B cell (primary cell): ENCODE measurements at regions not wholly inside any gene's neighbourhood (a gene's known extent, or its start where the extent isn't known, plus 50 kb on each side); places are given as distances from the start of the nearest gene placed in this dataset.

ENCODE experiments used
- ATAC-seq: fragments of 200-7000 bp; cut with Tn5 transposase; one replicate; pipeline ENCODE4 v1.10.0; 2021; ENCODE audit warnings: low read depth, mild to moderate bottlenecking, moderate number of reproducible peaks, moderate library complexity
- CTCF ChIA-PET: fragments of 350-600 bp; sonication (Branson Sonifier 250); formaldehyde crosslinking; loops from one replicate; lab custom pipeline; 2021; ENCODE audit warnings: antibody characterized with exemption, inconsistent platforms; lab: Charles Lee
- POLR2A ChIA-PET: fragments of 350-600 bp; sonication (Branson Sonifier 250); formaldehyde crosslinking; loops from one replicate; lab custom pipeline; 2021; ENCODE audit warnings: antibody characterized with exemption; lab: Charles Lee
- DNase-seq: peaks from one replicate; pipeline ENCODE4 v3.0.0; 2013
- H2AFZ ChIP-seq: 2 replicates; pipeline ENCODE4 v1.6.1; 2012; ENCODE audit warnings: mild to moderate bottlenecking, low read depth, low read length; ENCODE audit not compliant: insufficient read depth, poor library complexity, severe bottlenecking
- H3K27ac ChIP-seq, 2 donors: 1 replicate in 1 of 2; 2 replicates in 1 of 2; pipeline ENCODE4 v1.5.1; 2012 to 2013; ENCODE audit warnings: low read length in 2 of 2, mild to moderate bottlenecking in 2 of 2, moderate library complexity in 1 of 2
- H3K27me3 ChIP-seq, 4 experiments: fragments of 200-600 bp in 1 of 4; sonication (generic) in 1 of 4; replicated peaks in 1 of 4; 1 replicate in 2 of 4; 2 replicates in 2 of 4; pipeline versions ENCODE4 v1.6.1 to v1.7.0; 2013 to 2016; ENCODE audit warnings: low read length in 3 of 4, mild to moderate bottlenecking in 2 of 4, mixed read lengths in 1 of 4, moderate library complexity in 1 of 4; ENCODE audit not compliant: insufficient read depth in 4 of 4, control insufficient read depth in 3 of 4; ENCODE audit errors: control extremely low read depth in 1 of 4
- H3K36me3 ChIP-seq, 2 experiments: replicated peaks in 1 of 2; 1 replicate in 1 of 2; 2 replicates in 1 of 2; pipeline versions ENCODE4 v1.6.1 to v1.7.1; 2013; ENCODE audit warnings: low read length in 1 of 2; ENCODE audit not compliant: insufficient read depth in 2 of 2, control insufficient read depth in 1 of 2; ENCODE audit errors: control extremely low read depth in 1 of 2, extremely low read depth in 1 of 2
- H3K4me1 ChIP-seq, 2 donors: fragments of 200-600 bp in 1 of 2; sonication (generic) in 1 of 2; 1 replicate in 1 of 2; 2 replicates in 1 of 2; pipeline versions ENCODE4 v1.5.1 to v1.6.1; 2013 to 2017; ENCODE audit warnings: low read length in 2 of 2; ENCODE audit not compliant: control insufficient read depth in 2 of 2, insufficient read depth in 2 of 2
- H3K4me2 ChIP-seq: replicated peaks from 2 replicates; pipeline ENCODE3; 2012; ENCODE audit warnings: mild to moderate bottlenecking, low read depth, low read length; ENCODE audit not compliant: poor library complexity, severe bottlenecking
- H3K4me3 ChIP-seq, 5 experiments: fragments of 200-600 bp in 1 of 5; sonication (generic) in 1 of 5; 1 replicate in 3 of 5; 2 replicates in 2 of 5; pipeline versions ENCODE4 v1.5.1 to v1.7.0; 2011 to 2016; ENCODE audit warnings: low read length in 4 of 5, mild to moderate bottlenecking in 4 of 5, low read depth in 2 of 5, control low read depth in 1 of 5, moderate library complexity in 1 of 5; ENCODE audit not compliant: insufficient read depth in 1 of 5; ENCODE audit errors: control extremely low read depth in 1 of 5, extremely low read depth in 1 of 5
- H3K79me2 ChIP-seq: fragments of 200-600 bp; sonication (generic); one replicate; pipeline ENCODE4 v1.6.0; 2016; ENCODE audit warnings: low read length; ENCODE audit not compliant: control insufficient read depth, insufficient read depth
- H3K9ac ChIP-seq: fragments of 200-600 bp; sonication (generic); 2 replicates; pipeline ENCODE4 v1.6.1; 2017; ENCODE audit warnings: mild to moderate bottlenecking, low read length, moderate library complexity
- H3K9me3 ChIP-seq, 3 donors: one replicate each; pipeline versions ENCODE4 v1.6.1 to v1.7.1; 2013; ENCODE audit warnings: low read length in 2 of 3; ENCODE audit not compliant: control insufficient read depth in 2 of 3, insufficient read depth in 1 of 3; ENCODE audit errors: control extremely low read depth in 1 of 3
- H4K20me1 ChIP-seq: 2 replicates; pipeline ENCODE4 v1.6.0; 2012; ENCODE audit warnings: mild to moderate bottlenecking, low read length; ENCODE audit not compliant: insufficient read depth, control insufficient read depth, poor library complexity, severe bottlenecking
- H3K27ac Mint-ChIP-seq: one replicate; pipeline ENCODE4 v1.8.0; 2021; ENCODE audit warnings: mixed read lengths
- H3K27me3 Mint-ChIP-seq: one replicate; pipeline ENCODE4 v1.8.0; 2021; ENCODE audit warnings: mixed read lengths
- H3K4me1 Mint-ChIP-seq: one replicate; pipeline ENCODE4 v1.8.0; 2021; ENCODE audit warnings: mixed read lengths
- H3K4me3 Mint-ChIP-seq: one replicate; pipeline ENCODE4 v1.8.0; 2021; ENCODE audit warnings: mixed read lengths
- H3K9me3 Mint-ChIP-seq: one replicate; pipeline ENCODE4 v1.8.0; 2022; ENCODE audit warnings: mixed read lengths; ENCODE audit not compliant: insufficient read depth
- CTCF ChIP-seq: fragments of 200-600 bp; IDR thresholded peaks from one replicate; pipeline ENCODE4 v1.8.0; 2022; ENCODE audit warnings: antibody characterized with exemption, mild to moderate bottlenecking
- EZH2 ChIP-seq: IDR thresholded peaks from 2 replicates; pipeline ENCODE4 v1.6.1; 2012; ENCODE audit warnings: borderline replicate concordance, low read depth, mild to moderate bottlenecking, moderate library complexity, low read length; ENCODE audit not compliant: insufficient read depth, poor library complexity, severe bottlenecking
- WGBS: methylation state at CpG from one replicate; pipeline ENCODE4 v1.1.5; 2013; ENCODE audit warnings: missing lambda C conversion rate; ENCODE audit not compliant: insufficient coverage; 5-methylcytosine and 5-hydroxymethylcytosine counted together
- intact Hi-C: fragments of 100-400 bp; cut with micrococcal nuclease; formaldehyde crosslinking; loops from one replicate; pipeline ENCODE4 v1.10.0; 2022

- Histone ChIP-seq H3K27ac (no peak overlapping the region), H3K4me1 (no peaks in the 10 kb centered on the region)
- no peak overlapping the region for H3K4me3 Mint-ChIP-seq
These were observed 99.9 kb upstream of the PRDX6 start for GRCh38 chr1:173377266-173377665.

GRCh38 chr1:173383351-173383750, 93.8 kb upstream of the PRDX6 start:
- H3K9me3 Mint-ChIP-seq, result no peaks in the 10 kb centered on the region
- Histone ChIP-seq H3K36me3 (no peaks in the 10 kb centered on the region), H3K4me1 (no peaks in the 10 kb centered on the region), H3K9me3 (peaks cover 0 to 2% (median 0%) of the 10 kb centered on the region in 3 donors), H3K27ac (no peak overlapping the region), H4K20me1 (no peaks in the 10 kb centered on the region), H3K79me2 (no peaks in the 10 kb centered on the region), H2AFZ (no peak overlapping the region), H3K9ac (no peak overlapping the region), H3K4me2 (no peak overlapping the region), H3K4me3 (no peak overlapping the region), H3K27me3 (no peaks in the 10 kb centered on the region)
- CTCF ChIA-PET, result no interaction called here
- POLR2A ChIA-PET, result no interaction called here
- TF ChIP-seq EZH2 (no peak), CTCF (no peak)
- no peak overlapping the region for H3K27ac Mint-ChIP-seq
- H3K4me3 Mint-ChIP-seq, result no peak overlapping the region
- WGBS, result 80% methylated on average over 1 of the region's 1 CpG
- H3K27me3 Mint-ChIP-seq, result no peaks in the 10 kb centered on the region
- no peaks in the 10 kb centered on the region for H3K4me1 Mint-ChIP-seq
- intact Hi-C loops, result no loop called here
- DNase-seq (no peak), ATAC-seq (no peak)

More at GRCh38 chr1:173377266-173377665, 99.9 kb upstream of the PRDX6 start:
- H3K9ac ChIP-seq, result no peak overlapping the region
- ChIA-PET POLR2A (no interaction called here), CTCF (no interaction called here)
- no peaks in the 10 kb centered on the region for H4K20me1 ChIP-seq
- intact Hi-C loops, result no loop called here
- no peaks in the 10 kb centered on the region for H3K4me1 Mint-ChIP-seq
- no peaks in the 10 kb centered on the region for H3K27me3 Mint-ChIP-seq
- no peak overlapping the region for H3K27ac Mint-ChIP-seq
- peaks cover 6% of the 10 kb centered on the region for H3K9me3 Mint-ChIP-seq
- peaks cover 0 to 17% (median 5%) of the 10 kb centered on the region in 3 donors for H3K9me3 ChIP-seq
- WGBS, result 98% methylated on average over 13 of the region's 13 CpGs
- ATAC-seq, result no peak
- H3K4me3 ChIP-seq, result no peak overlapping the region
- H2AFZ ChIP-seq, result no peak overlapping the region
- no peak overlapping the region for H3K4me2 ChIP-seq
- no peak for DNase-seq
- no peaks in the 10 kb centered on the region for H3K79me2 ChIP-seq
- H3K36me3 ChIP-seq, result no peaks in the 10 kb centered on the region
- no peak for TF ChIP-seq EZH2
- TF ChIP-seq CTCF, result no peak
- no peaks in the 10 kb centered on the region for H3K27me3 ChIP-seq
